ENCODE measurements at regions not wholly inside any gene's neighbourhood (a gene's known extent, or its start where the extent isn't known, plus 50 kb on each side); places are given as distances from the start of the nearest gene placed in this dataset.

DNA sequence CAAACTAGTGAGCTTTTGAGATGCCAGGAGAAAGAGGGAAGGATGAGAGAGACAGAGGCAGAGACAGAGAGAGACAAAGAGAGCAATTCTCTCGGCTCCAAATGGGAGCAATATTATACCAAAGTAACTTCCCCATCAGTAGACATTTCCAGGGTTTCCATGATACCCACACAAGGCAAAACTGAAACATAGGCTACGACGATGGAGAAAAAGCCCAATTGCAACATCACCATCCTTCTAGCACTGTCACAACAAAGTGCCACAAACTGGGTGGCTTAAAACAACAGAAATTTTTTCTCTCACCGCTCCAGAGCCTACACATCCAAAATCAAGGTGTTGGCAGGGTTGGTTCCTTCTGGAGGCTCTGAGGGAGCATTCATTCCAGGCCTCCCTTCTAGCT, 81.4 kb downstream of the KCTD12 start:
- DNase-seq (ENCODE audit: extremely low read depth, low read depth): no peak

GRCh38 chr13:76803831-76804230, 82.4 kb downstream of the KCTD12 start:
- TF ChIP-seq, protein P1, sequence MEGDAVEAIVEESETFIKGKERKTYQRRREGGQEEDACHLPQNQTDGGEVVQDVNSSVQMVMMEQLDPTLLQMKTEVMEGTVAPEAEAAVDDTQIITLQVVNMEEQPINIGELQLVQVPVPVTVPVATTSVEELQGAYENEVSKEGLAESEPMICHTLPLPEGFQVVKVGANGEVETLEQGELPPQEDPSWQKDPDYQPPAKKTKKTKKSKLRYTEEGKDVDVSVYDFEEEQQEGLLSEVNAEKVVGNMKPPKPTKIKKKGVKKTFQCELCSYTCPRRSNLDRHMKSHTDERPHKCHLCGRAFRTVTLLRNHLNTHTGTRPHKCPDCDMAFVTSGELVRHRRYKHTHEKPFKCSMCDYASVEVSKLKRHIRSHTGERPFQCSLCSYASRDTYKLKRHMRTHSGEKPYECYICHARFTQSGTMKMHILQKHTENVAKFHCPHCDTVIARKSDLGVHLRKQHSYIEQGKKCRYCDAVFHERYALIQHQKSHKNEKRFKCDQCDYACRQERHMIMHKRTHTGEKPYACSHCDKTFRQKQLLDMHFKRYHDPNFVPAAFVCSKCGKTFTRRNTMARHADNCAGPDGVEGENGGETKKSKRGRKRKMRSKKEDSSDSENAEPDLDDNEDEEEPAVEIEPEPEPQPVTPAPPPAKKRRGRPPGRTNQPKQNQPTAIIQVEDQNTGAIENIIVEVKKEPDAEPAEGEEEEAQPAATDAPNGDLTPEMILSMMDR (IDR thresholded peaks at IDR 0.05; ENCODE audit: low read depth, low read length): no peak
- no peak for DNase-seq (ENCODE audit: extremely low read depth, low read depth)

More for the DNA sequence above, 81.4 kb downstream of the KCTD12 start:
- TF ChIP-seq, protein P1 (IDR thresholded peaks at IDR 0.05; ENCODE audit: low read depth, low read length): no peak

DNA sequence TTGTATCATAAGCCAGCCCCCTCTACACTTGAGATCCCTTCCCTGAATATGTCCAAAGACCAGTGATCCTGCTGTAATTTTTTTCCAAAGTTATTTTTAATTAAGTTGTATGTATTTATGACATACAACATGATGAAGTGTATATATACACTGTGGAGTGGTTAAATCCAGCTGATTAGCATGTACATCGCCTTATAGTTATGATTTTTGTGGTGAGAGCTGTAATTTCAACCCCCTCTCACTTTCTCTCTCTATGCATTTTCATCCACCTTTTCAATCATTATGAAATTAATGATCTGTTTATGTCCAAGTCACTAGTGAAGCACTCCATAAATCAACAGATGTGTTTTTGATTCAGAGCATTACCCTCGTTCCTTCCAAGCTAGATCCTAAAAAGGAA, 85.3 kb downstream of the KCTD12 start:
- TF ChIP-seq, protein P1 (IDR thresholded peaks at IDR 0.05; ENCODE audit: low read depth, low read length): no peak
- DNase-seq (ENCODE audit: extremely low read depth, low read depth): no peak

- DNase-seq (ENCODE audit: extremely low read depth, low read depth): no peak
- TF ChIP-seq, protein P1 (IDR thresholded peaks at IDR 0.05; ENCODE audit: low read depth, low read length): no peak
Observed at GRCh38 chr13:76799696-76800095, 86.5 kb downstream of the KCTD12 start.

GRCh38 chr13:76798037-76798436, 88.2 kb downstream of the KCTD12 start:
- no peak for DNase-seq (ENCODE audit: extremely low read depth, low read depth)
- TF ChIP-seq, protein P1 (IDR thresholded peaks at IDR 0.05; ENCODE audit: low read depth, low read length): no peak

DNA sequence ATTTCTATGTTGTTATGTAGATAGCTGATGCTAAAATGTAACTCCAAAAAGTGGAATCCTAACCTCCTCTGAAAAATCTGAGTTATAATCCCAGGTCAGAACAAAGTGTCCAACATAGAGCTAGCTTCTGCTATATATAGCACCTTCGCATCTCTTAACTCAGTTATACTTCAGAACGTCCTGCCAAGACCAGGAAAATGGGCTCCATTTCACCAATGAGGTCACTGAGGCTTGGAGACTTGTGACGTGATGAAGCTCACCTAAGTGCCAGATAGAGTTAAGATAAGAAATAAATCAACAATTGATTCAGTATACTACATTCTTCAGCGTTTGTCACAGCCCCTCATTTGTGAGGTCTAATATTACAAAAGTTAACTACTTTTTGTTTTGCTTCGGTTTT, 88.8 kb downstream of the KCTD12 start:
- no peak for DNase-seq (ENCODE audit: extremely low read depth, low read depth)
- TF ChIP-seq, protein P1 (IDR thresholded peaks at IDR 0.05; ENCODE audit: low read depth, low read length): no peak

- TF ChIP-seq, protein P1 (IDR thresholded peaks at IDR 0.05; ENCODE audit: low read depth, low read length): no peak
- DNase-seq (ENCODE audit: extremely low read depth, low read depth): no peak
Observed at GRCh38 chr13:76796851-76797250, 89.4 kb downstream of the KCTD12 start.
